OCI-LY1 (cell line): ENCODE measurements at regions not wholly inside any gene's neighbourhood (a gene's known extent, or its start where the extent isn't known, plus 50 kb on each side); places are given as distances from the start of the nearest gene placed in this dataset.

Experiments used
- H2AFZ ChIP-seq: fragments of 200-600 bp; sonication (generic), shearing (Covaris generic); 2 replicates; pipeline ENCODE4 v1.6.0; 2014; ENCODE audit warnings: antibody characterized with exemption, mild to moderate bottlenecking, low read length
- H3F3A ChIP-seq: fragments of 200-600 bp; sonication (generic), shearing (Covaris generic); 2 replicates; pipeline ENCODE4 v1.6.0; 2014; ENCODE audit warnings: mild to moderate bottlenecking, antibody characterized with exemption, low read length, moderate library complexity; ENCODE audit not compliant: insufficient read depth
- H3K27ac ChIP-seq: fragments of 200-600 bp; sonication (generic); 2 replicates; pipeline ENCODE4 v1.5.1; 2014; ENCODE audit warnings: low read length, mixed run types, mild to moderate bottlenecking, low read depth; ENCODE audit not compliant: poor library complexity, severe bottlenecking
- H3K27me3 ChIP-seq: fragments of 200-600 bp; sonication (generic); 2 replicates; pipeline ENCODE4 v1.6.0; 2014; ENCODE audit warnings: antibody characterized with exemption, mild to moderate bottlenecking, low read length, moderate library complexity; ENCODE audit not compliant: insufficient read depth
- H3K36me3 ChIP-seq: fragments of 200-600 bp; sonication (generic); 2 replicates; pipeline ENCODE4 v1.6.1; 2014; ENCODE audit warnings: mild to moderate bottlenecking, antibody characterized with exemption, low read length, moderate library complexity, mixed read lengths; ENCODE audit not compliant: insufficient read depth
- H3K4me1 ChIP-seq: fragments of 200-600 bp; sonication (generic); 2 replicates; pipeline ENCODE4 v1.5.1; 2014; ENCODE audit warnings: mild to moderate bottlenecking, low read length, moderate library complexity; ENCODE audit not compliant: insufficient read depth, severe bottlenecking
- H3K4me2 ChIP-seq: fragments of 200-600 bp; sonication (generic), shearing (Covaris generic); 2 replicates; pipeline ENCODE4 v1.6.1; 2014; ENCODE audit warnings: low read length
- H3K4me3 ChIP-seq: fragments of 200-600 bp; sonication (generic); 2 replicates; pipeline ENCODE4 v1.5.1; 2014; ENCODE audit warnings: low read length, low read depth, mild to moderate bottlenecking, mixed read lengths; ENCODE audit not compliant: poor library complexity, severe bottlenecking
- H3K79me2 ChIP-seq: fragments of 200-600 bp; shearing (Covaris generic); 2 replicates; pipeline ENCODE4 v1.6.1; 2016; ENCODE audit warnings: mixed run types, low read length, mixed read lengths; ENCODE audit not compliant: insufficient read depth
- H3K9ac ChIP-seq: fragments of 200-600 bp; sonication (generic), shearing (Covaris generic); 2 replicates; pipeline ENCODE4 v1.6.1; 2014; ENCODE audit warnings: mild to moderate bottlenecking, low read length, mixed read lengths
- H3K9me2 ChIP-seq: fragments of 200-600 bp; sonication (generic), shearing (Covaris generic); 2 replicates; pipeline ENCODE4 v1.6.1; 2014; ENCODE audit warnings: low read depth, mild to moderate bottlenecking, low read length, mixed read lengths
- H3K9me3 ChIP-seq: fragments of 200-600 bp; shearing (Covaris generic); 2 replicates; pipeline ENCODE4 v1.6.1; 2014; ENCODE audit warnings: low read length, mixed read lengths
- H4K20me1 ChIP-seq: fragments of 200-600 bp; sonication (generic), shearing (Covaris generic); 2 replicates; pipeline ENCODE4 v1.6.0; 2016; ENCODE audit warnings: mild to moderate bottlenecking, low read length; ENCODE audit not compliant: insufficient read depth
- EZH2 ChIP-seq: fragments of 200-600 bp; sonication (generic), shearing (Covaris generic); IDR thresholded peaks from 2 replicates; pipeline ENCODE4 v1.8.0; 2017; ENCODE audit warnings: borderline replicate concordance, mixed run types, mild to moderate bottlenecking, antibody characterized with exemption, low read length, moderate library complexity, mixed read lengths
- TF ChIP-seq, protein P1 (sequence below): fragments of 200-600 bp; sonication (generic), shearing (Covaris generic); IDR thresholded peaks from 2 replicates; pipeline ENCODE4 v1.5.1; 2017; ENCODE audit warnings: mild to moderate bottlenecking, antibody characterized with exemption, low read length, moderate library complexity, mixed read lengths

DNA sequence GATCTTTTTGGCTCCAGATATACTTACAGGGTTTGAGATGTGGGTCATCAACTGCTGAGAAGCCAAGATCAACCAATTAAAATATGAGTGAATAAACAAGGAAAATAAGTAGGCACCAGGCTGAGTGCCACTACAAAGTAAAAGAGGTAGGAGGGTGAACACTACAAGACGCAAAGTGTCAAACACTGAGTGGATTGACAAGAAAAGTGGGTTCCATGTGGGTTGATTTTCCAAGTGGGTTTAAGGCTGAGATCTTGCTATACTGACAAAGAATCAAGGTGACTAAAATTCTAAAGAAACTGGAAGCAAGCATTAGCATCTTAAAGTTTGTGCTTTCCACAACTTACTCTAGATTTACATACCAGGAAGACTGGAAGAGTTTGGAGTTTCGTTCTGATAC, 160.4 kb upstream of the SPACA1 start:
- no peak overlapping the region for H3K4me3 ChIP-seq
- no peaks in the 10 kb centered on the region for H4K20me1 ChIP-seq
- H3K9me3 ChIP-seq: 0 out of 2 replicates have a peak, but pooled peaks cover 2% of the 10 kb centered on the region
- no peak overlapping the region for H3K27ac ChIP-seq
- H3K9me2 ChIP-seq: no peaks in the 10 kb centered on the region
- H3K79me2 ChIP-seq: no peaks in the 10 kb centered on the region
- no peak overlapping the region for H3K4me2 ChIP-seq
- no peaks in the 10 kb centered on the region for H3K27me3 ChIP-seq
- no peaks in the 10 kb centered on the region for H3F3A ChIP-seq
- H3K4me1 ChIP-seq: peaks cover 7% of the 10 kb centered on the region
- TF ChIP-seq EZH2: no peak
- TF ChIP-seq, protein P1, sequence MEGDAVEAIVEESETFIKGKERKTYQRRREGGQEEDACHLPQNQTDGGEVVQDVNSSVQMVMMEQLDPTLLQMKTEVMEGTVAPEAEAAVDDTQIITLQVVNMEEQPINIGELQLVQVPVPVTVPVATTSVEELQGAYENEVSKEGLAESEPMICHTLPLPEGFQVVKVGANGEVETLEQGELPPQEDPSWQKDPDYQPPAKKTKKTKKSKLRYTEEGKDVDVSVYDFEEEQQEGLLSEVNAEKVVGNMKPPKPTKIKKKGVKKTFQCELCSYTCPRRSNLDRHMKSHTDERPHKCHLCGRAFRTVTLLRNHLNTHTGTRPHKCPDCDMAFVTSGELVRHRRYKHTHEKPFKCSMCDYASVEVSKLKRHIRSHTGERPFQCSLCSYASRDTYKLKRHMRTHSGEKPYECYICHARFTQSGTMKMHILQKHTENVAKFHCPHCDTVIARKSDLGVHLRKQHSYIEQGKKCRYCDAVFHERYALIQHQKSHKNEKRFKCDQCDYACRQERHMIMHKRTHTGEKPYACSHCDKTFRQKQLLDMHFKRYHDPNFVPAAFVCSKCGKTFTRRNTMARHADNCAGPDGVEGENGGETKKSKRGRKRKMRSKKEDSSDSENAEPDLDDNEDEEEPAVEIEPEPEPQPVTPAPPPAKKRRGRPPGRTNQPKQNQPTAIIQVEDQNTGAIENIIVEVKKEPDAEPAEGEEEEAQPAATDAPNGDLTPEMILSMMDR: no peak
- no peaks in the 10 kb centered on the region for H3K36me3 ChIP-seq
- no peak overlapping the region for H2AFZ ChIP-seq
- H3K9ac ChIP-seq: no peak overlapping the region

DNA sequence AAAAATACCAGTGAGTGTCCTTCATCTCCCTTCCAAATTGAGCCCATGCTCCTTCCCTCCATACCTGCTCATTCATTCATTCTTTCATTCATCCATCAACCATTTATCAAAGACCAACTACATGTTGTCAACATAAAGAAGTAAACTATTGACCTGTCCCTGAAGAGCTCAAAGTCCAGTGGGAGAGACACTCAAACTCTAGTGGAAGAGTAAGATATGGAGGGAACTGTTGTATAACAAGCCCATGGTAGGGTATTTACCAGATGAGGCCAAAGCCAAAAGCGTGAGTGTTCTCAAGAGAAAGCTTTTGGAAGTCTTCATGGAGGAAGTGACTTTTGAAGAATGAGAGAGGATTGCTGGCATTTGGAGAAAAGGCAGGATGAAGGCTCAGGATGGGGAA, 163.4 kb upstream of the SPACA1 start:
- H3K9me2 ChIP-seq: no peaks in the 10 kb centered on the region
- H3K79me2 ChIP-seq: no peaks in the 10 kb centered on the region

DNA sequence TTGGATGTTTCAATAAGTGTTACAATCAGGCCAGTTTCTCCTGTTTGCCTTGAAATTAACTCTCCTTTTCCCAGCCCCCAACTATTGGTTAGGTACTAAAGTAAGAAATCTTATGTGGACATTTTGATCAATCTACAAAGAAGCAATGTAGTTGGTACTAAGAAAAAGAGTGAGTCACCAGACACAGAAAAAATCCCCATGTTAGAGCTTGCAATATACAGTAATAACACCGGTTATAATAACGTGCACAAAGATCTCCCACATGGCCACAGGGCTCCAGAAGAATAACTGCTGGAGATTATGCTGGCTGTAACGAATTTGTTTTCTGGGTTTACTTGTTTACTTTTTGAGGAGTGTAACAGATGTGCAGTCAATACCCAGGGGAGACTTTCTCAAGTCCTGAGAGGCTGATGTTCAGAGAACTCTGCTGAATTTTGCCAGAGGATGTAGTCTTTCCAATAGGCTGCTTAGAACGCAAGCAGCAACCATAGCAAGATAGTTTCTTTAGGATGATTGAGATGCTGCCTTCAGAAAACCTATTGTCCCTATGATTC, 166.2 kb upstream of the SPACA1 start:
- Histone ChIP-seq H4K20me1 (no peaks in the 10 kb centered on the region), H3K9me2 (no peaks in the 10 kb centered on the region), H3K27me3 (no peaks in the 10 kb centered on the region), H3K4me2 (no peak overlapping the region), H2AFZ (0 out of 2 replicates have a peak overlapping the region, but pooled peaks have one; percentile 61), H3F3A (no peaks in the 10 kb centered on the region), H3K4me1 (peaks cover 52% of the 10 kb centered on the region), H3K9ac (no peak overlapping the region), H3K79me2 (no peaks in the 10 kb centered on the region), H3K9me3 (peaks cover 10% of the 10 kb centered on the region; the same call in 1 of the 2 replicates), H3K27ac (peak overlapping the region; percentile 49), H3K4me3 (no peak overlapping the region), H3K36me3 (no peaks in the 10 kb centered on the region)
- TF ChIP-seq, protein P1: no peak
- TF ChIP-seq EZH2: no peak

More for the DNA sequence above, 163.4 kb upstream of the SPACA1 start:
- Histone ChIP-seq H3K9ac (no peak overlapping the region), H3K4me1 (peaks cover 25% of the 10 kb centered on the region), H4K20me1 (no peaks in the 10 kb centered on the region), H3K4me3 (no peak overlapping the region), H3K9me3 (peaks cover 10% of the 10 kb centered on the region; the same call in 1 of the 2 replicates), H3K27ac (no peak overlapping the region), H3K4me2 (no peak overlapping the region), H3F3A (no peaks in the 10 kb centered on the region), H2AFZ (no peak overlapping the region), H3K27me3 (no peaks in the 10 kb centered on the region), H3K36me3 (no peaks in the 10 kb centered on the region)
- TF ChIP-seq EZH2: no peak
- TF ChIP-seq, protein P1: no peak
